ENCODE measurements at regions not wholly inside any gene's neighbourhood (a gene's known extent, or its start where the extent isn't known, plus 50 kb on each side); places are given as distances from the start of the nearest gene placed in this dataset.

- Mint-ChIP-seq H3K36me3 (no peaks in the 10 kb centered on the region), H3K4me1 (no peaks in the 10 kb centered on the region), H3K9me3 (peaks cover 0 to 6% (median 2%) of the 10 kb centered on the region in 7 donors), H3K4me3 (no peak overlapping the region), H3K27me3 (ENCODE audit: low read depth in 3 of 3) (peaks cover 0 to 6% (median 5%) of the 10 kb centered on the region in 3 donors), H3K27ac (no peak overlapping the region)
- WGBS (ENCODE audit: insufficient coverage), result 100% methylated on average over 2 of the region's 2 CpGs
- Histone ChIP-seq H3K79me2 (ENCODE audit: insufficient read depth, low read length) (no peaks in the 10 kb centered on the region), H2AFZ (ENCODE audit: insufficient read depth, low read depth, low read length, poor library complexity, severe bottlenecking) (no peak overlapping the region), H3K27me3 (ENCODE audit: control insufficient read depth in 2 of 2, insufficient read depth in 2 of 2, low read length in 2 of 2) (peaks cover 0 to 2% of the 10 kb centered on the region in 2 donors), H3K9me3 (replicated peaks in 1 of 2; ENCODE audit: control insufficient read depth in 1 of 2, insufficient read depth in 1 of 2, low read length in 2 of 2) (peaks cover 0 to 3% of the 10 kb centered on the region in 2 donors), H3K27ac (ENCODE audit: low read depth in 1 of 2, low read length in 2 of 2) (no peak overlapping the region), H3K9ac (ENCODE audit: insufficient read depth, low read length, poor library complexity, severe bottlenecking) (no peak overlapping the region), H3K4me1 (ENCODE audit: control insufficient read depth in 1 of 2, insufficient read depth in 2 of 2, low read length in 2 of 2) (no peaks in the 10 kb centered on the region), H4K20me1 (ENCODE audit: insufficient read depth, low read length) (no peaks in the 10 kb centered on the region), H3K4me3 (replicated peaks in 1 of 3; ENCODE audit: low read depth in 2 of 3, low read length in 3 of 3) (no peak overlapping the region), H3K36me3 (replicated peaks in 1 of 2; ENCODE audit: control insufficient read depth in 1 of 2, insufficient read depth in 2 of 2, low read length in 2 of 2) (no peaks in the 10 kb centered on the region), H3K4me2 (replicated peaks; ENCODE audit: extremely low read depth, low read length, poor library complexity, severe bottlenecking) (no peak overlapping the region)
- no peak for DNase-seq
- no peak for TF ChIP-seq CTCF (IDR thresholded peaks at IDR 0.05)
- intact Hi-C loops (cut with micrococcal nuclease), result no loop called here
Observed at GRCh38 chr6:1110164-1110563, 201.7 kb upstream of the FOXQ1 start.

- no peak overlapping the region for H3K4me2 ChIP-seq (replicated peaks; ENCODE audit: extremely low read depth, low read length, poor library complexity, severe bottlenecking)
- peaks cover 0 to under 1% of the 10 kb centered on the region in 2 donors for H3K27me3 ChIP-seq (ENCODE audit: control insufficient read depth in 2 of 2, insufficient read depth in 2 of 2, low read length in 2 of 2)
- TF ChIP-seq CTCF (IDR thresholded peaks at IDR 0.05), result no peak
- no peaks in the 10 kb centered on the region for H3K4me1 ChIP-seq (ENCODE audit: control insufficient read depth in 1 of 2, insufficient read depth in 2 of 2, low read length in 2 of 2)
- DNase-seq, result no peak
- H3K4me3 ChIP-seq (replicated peaks in 1 of 3; ENCODE audit: low read depth in 2 of 3, low read length in 3 of 3), result no peak overlapping the region
- H3K9me3 ChIP-seq (replicated peaks in 1 of 2; ENCODE audit: control insufficient read depth in 1 of 2, insufficient read depth in 1 of 2, low read length in 2 of 2), result peaks cover 0 to 3% of the 10 kb centered on the region in 2 donors
- H3K27ac ChIP-seq (ENCODE audit: low read depth in 1 of 2, low read length in 2 of 2), result no peak overlapping the region
- H2AFZ ChIP-seq (ENCODE audit: insufficient read depth, low read depth, low read length, poor library complexity, severe bottlenecking), result no peak overlapping the region
- H3K27me3 Mint-ChIP-seq (ENCODE audit: low read depth in 3 of 3), result peaks cover 3 to 6% (median 5%) of the 10 kb centered on the region in 3 donors
- H3K79me2 ChIP-seq (ENCODE audit: insufficient read depth, low read length), result no peaks in the 10 kb centered on the region
- H3K4me1 Mint-ChIP-seq, result no peaks in the 10 kb centered on the region
- H3K9ac ChIP-seq (ENCODE audit: insufficient read depth, low read length, poor library complexity, severe bottlenecking), result no peak overlapping the region
- H3K36me3 Mint-ChIP-seq, result no peaks in the 10 kb centered on the region
- intact Hi-C loops (cut with micrococcal nuclease), result no loop called here
- no peaks in the 10 kb centered on the region for H4K20me1 ChIP-seq (ENCODE audit: insufficient read depth, low read length)
- WGBS (ENCODE audit: insufficient coverage), result 50% methylated on average over 2 of the region's 2 CpGs
- H3K36me3 ChIP-seq (replicated peaks in 1 of 2; ENCODE audit: control insufficient read depth in 1 of 2, insufficient read depth in 2 of 2, low read length in 2 of 2), result no peaks in the 10 kb centered on the region
- no peak overlapping the region for H3K4me3 Mint-ChIP-seq
- H3K27ac Mint-ChIP-seq, result no peak overlapping the region
- H3K9me3 Mint-ChIP-seq, result peaks cover 0 to 5% (median 0%) of the 10 kb centered on the region in 7 donors
Observed at GRCh38 chr6:1109134-1109533, 202.8 kb upstream of the FOXQ1 start.
